MV-4-11 (cell line): ENCODE measurements at regions not wholly inside any gene's neighbourhood (a gene's known extent, or its start where the extent isn't known, plus 50 kb on each side); places are given as distances from the start of the nearest gene placed in this dataset.
"Not testable (repeated sequence)": the region's sequence is repeated elsewhere in the genome, so short reads cannot be mapped to it uniquely, and the experiment has no call there.

Experiments used
- DNase-seq: peaks from one replicate; lab custom pipeline; 2025; lab: John Stamatoyannopoulos, UW

DNA sequence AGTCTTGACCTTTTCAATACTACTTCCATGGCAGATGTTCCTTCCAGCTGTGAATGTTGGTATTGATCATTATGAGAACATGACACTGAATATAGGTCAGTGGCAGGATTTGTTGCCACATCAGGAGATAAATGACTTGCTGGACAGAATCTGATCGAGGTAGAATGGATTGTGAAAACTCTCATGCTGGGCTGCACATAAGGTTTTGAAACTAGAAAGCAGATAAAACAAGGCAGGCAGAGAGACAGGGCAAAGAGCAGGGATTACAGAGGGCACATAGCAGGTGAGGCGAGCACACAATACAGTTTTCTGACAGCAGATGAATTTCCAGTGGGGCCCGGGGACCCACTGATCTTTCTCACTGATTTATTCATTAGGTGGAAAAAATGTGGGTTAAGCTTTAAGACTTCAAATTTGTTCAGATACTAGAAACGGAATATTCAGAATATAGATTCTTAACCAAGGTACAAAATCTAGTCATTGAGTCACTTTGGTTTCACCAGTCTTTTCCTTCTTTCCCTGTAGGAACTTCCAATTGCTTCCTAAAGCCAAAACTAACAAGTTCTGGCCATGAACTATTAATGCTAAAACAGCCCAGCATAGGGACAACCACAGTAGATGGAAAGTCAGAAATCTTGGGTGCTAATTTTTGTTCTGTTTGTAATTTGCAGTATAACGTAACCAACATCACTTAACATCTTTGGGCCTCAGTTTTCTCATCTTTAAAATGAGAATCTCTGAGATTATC, 296.0 kb upstream of the PTBP2 start:
- DNase-seq: no peak

DNA sequence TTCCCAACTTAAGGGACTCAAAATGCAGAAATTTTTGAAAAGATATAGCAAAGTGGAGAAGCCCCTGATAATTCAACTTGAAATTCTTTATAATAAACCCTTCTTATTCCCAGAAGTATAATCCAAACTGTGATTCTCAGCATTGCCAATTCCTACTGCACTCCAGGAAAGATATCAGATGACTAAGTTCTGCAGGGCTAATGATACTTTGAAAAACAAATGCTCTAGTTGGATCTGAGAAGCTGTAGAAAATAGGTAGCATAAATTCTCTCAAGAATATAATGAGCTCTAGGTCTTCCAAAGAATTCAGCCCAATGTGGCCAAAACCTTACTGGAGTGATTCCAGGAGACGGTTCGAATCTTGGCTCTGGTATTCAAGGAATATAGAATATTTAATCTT, 294.0 kb upstream of the PTBP2 start:
- no peak for DNase-seq

DNA sequence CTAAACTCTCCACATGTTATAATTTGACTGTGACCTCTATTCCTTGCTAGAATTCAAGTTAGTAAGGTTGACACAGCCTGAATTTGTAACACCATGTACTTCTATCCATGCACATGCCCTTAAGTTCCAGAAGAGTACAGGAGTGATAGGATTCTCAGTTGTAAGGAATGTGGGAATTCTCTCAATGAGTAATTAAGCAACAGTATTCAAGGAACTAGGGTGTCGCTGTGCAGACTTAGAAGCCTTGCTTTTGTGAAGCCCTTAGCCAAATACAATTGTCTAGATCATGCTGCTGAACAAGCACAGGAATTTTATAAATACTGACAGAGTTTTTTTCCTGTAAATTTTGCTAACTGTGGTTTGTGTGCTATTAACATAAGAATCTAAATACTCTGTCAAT, 276.3 kb upstream of the PTBP2 start:
- DNase-seq: no peak

DNA sequence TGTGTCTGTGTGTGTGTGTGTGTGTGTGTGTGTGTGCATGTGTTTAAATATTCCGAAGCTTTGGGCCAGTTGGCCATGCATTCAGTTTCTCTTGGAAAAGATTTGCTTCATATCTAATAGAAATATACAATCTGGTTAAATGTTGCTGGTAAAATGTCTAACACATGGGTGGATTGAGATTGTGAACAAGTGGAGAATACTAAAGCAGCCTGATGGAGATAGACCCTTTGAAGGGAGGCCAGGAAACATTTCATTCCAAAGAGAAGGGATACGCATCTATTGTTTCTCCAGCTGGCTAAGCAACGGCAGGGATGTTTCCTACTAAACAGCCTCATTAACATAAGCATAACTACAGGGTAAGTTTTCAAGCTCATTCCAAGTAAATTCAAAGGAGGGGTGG, 257.5 kb upstream of the PTBP2 start:
- DNase-seq: no peak

DNA sequence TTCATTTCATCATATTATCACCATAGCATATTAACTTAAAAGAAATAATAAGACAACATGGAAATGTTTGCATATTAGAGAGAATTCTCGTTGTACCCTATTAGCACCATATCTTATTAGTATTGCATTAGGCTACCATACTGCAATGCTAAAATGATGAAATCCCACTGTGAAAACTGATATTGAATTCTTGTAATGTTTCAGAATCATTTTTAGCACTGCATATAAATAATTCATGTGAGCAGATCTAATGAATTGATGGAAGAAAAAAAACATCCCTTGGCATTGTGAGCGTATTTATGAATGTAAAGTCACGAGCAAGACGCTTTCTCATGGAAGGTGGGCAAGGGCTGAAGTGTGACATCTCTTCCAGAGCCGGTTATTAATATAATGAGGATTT, 257.1 kb upstream of the PTBP2 start:
- DNase-seq: no peak

DNA sequence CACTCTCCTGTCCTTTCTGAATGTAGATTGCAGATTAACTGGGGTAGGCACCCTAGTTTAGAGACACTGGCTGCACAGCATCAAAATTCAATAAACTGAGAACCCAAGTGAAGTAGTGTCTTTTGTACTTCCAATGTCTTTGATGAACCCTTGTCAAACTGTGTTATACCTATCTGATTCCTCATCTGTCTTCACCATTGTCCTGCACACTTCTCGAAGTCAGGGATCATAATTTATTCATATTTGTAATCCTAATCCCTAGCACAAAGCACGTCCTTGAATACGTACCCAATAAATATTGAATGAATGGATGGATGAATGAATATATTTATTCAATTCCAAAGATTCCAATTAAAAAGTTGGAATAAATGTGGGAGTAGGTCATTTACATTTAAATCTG, 256.6 kb upstream of the PTBP2 start:
- DNase-seq: no peak

DNA sequence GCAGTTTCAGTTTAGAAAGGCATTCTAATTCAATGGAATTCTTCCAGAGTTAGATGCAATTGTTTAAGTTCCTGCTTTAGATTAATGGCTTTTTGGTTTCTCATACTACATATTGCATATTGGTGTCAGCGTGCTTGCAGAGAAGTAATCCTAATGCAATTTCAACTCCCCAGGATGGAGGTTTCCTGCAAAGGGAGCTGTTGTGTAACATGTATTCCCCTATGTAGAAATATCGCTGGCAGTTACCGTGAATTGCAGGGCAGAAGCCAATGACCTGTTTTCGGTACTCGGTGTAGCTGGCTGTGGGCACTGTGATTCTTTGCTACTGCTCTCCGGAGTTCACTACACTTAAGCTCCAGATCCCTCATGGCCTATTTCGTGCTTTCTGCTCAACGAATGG, 256.1 kb upstream of the PTBP2 start:
- peak; percentile 91 for DNase-seq

DNA sequence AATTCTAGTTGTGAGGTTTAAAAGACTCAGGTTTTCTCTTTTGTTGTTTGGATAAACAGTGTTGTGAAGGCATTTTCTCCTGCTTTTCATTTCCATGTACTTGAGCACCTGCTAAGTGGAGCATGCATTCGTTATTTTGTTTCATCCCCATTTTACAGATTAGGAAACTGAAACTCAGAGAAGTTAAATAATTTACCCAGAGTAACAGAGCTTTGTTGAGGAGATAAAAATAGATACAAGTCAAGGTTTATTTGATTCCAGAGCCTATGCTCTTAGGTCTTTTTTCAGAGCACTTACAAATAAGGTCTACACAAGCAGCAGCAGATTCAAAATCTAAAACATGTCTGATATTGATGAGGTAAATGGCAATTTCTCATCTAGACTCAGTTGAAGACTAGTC, 254.7 kb upstream of the PTBP2 start:
- DNase-seq: no peak

DNA sequence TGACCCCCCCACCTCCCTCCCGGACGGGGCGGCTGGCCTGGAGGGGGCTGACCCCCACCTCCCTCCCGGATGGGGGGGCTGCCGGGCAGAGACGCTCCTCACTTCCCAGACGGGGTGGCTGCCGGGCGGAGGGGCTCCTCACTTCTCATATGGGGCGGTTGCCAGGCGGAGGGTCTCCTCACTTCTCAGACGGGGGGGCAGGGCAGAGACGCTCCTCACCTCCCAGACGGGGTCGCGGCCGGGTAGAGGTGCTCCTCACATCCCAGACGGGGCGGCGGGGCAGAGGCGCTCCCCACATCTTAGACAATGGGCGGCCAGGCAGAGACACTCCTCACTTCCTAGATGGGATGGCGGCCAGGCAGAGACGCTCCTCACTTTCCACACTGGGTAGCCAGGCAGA, 251.9 kb upstream of the PTBP2 start:
- not testable (repeated sequence) for DNase-seq

DNA sequence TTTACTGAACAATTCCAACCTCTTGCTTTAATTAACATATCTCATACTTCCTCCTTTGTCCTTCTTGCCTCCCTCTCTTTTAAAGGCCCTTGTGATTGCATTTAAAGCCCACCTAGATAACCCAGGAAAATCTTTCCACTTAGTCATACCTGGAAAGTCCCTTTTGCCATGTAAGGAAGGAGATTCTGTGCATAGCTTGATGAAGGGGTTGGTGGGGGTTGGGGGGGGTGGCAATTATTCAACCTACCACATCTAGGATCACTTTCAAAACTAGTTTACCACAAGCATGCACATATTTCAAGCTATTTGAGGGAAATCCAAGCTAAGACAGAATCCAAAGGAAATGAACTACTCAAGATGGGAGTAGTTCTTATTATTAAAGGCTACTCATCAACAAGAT, 249.1 kb upstream of the PTBP2 start:
- DNase-seq: no peak

DNA sequence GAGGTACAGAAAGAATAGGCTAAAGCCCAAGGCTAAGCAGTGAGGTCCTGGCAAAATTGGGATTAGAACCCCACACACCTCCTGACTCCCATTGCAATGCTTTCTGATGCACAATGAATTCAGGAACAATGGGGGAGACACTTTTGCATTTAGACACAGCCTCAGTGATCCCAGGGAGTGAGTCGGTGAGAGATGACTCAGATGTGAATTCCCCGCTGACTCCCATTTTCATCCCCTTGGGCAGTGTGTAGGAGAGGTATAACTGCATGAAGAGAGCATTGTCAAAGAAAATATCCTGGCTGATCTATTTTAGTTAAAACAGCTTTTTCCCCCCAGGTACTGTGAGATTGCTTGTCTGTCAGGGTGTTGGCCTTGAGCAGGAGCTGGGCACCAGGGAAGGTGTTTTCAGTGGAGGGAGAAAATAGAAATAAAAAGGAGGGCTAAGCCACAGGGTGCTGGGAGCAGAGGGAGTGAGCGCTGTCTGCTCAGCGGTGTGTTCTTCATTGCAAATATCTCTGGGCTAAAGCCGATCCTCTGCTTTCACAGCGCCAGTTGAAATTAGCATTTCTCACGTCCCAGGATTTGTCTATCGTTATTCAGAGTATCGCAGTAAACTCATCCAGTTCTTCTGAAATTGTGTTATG, 247.7 kb upstream of the PTBP2 start:
- no peak for DNase-seq

DNA sequence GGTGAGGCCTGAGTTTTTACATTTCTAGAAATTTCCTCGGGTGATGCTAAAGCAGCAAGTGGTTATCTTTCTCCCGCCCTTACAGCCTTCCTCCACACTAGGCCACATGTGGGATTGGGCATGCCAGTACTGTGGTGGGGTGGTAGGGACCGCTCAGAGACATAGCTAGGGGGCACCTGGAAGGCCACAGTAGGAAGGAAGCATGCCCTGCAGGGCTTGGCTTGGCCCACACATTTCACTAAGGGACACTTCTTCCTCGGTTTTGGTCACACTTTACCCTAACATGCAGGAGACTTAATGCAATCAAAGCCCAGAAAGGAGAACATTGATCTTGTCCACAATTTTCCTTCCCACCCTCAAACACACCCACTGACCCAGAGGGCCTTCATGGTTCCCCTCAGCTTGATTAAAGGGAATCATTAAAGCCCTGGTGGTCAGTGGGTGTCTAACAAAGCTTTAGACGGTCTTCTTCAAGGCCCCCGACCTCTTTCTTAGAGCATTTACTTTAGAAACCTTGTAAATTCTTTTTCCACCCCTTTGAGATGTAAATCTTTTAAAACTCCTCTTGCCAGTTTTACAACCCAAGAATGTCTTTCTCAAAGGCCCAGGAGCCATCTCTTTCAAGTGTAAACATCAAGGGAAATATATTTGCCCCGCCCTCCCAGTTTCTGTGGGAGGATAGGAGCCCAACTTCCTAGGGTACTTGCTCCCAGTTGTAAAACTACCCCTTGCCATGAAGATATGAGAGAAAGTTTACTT, 246.4 kb upstream of the PTBP2 start:
- no peak for DNase-seq

DNA sequence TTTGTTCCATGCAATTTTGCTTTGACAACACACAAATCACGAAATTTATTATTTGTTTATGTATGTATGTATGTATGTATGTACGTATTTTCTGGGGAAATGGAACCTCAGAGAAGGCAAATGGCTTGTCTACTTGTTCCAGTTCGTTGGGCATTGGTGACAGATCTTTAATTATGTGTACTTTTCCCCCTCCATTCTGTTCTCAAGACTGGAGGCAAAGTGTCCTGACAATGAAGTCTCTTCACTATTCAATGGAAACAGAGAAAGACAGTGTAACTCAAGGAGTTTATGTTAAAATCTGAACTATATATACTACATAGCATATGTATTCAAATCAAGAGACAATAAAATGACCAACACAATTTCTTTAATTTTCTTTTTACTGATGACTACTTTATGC, 245.7 kb upstream of the PTBP2 start:
- DNase-seq: no peak

DNA sequence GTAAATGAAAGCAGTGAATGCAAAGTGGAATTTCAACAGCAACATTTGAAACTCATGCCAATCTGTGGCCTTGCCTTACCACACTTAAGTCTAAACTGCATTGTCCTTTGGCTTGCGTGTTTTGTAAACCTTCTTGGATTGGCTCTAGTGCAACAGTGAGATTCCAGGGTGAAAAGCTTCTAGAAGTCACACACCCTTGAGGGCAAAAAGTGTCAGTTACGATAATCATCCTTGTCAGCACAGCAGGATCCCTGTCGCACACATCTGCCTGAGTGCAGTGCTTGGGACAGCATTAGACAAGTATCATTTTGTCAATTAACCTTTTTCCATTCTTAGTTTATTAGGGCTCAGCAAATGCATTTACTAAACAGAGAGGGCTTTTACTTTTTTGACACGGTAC, 243.4 kb upstream of the PTBP2 start:
- DNase-seq: no peak

DNA sequence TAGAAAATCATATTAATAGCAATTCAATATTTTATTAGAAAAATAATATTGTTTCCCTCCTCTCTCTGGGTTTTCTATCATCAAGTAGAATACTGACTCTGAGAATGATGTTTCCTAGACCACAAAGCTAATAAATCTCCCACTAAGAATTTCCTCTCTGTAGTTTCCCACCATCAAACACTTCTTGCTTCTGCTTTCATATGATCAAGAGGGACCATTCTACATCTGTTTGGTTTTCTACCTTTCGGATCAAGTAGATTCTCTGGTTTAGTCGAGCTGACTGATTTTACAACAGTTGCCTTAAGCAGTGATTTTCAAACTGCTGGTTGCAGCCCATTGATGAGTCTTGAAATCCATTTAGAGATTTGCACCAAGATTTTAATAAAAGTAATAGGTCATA, 240.2 kb upstream of the PTBP2 start:
- peak; percentile 20 for DNase-seq

DNA sequence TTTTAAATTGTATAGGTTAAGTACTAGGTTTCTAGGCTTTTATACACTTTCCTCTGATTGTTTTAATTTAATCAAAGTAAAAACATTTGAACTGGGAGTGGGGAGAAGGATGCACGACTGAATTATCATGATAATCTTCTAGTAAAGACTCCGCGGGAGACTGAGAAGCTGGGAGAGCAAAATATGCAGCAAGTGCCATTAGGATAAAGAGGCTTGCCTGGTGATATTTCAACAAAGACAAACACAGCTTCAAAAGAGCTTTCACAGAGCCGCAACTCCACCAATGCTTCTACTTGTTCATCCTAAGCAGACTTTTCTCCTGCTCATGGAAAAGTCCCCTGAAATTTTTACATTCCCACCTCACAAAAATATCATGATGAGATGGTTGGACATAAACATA, 239.0 kb upstream of the PTBP2 start:
- no peak for DNase-seq

DNA sequence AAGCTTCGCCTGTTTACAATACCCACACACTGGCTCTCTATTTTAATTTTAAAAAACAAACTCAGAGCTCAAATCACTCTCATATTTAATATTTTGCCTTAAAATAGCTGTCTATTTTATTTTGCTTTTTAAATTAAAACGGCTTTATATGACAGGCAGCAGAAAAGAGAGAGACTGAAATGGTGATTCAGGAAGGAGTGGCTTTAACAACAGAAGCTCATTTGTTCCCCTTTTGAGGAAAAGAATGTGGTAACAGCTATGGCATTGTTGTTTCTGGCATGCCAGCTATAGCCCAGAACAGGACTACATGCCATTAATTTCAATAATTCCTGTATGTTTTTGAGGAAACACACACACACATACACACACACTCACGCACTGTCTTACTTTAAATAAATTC, 234.2 kb upstream of the PTBP2 start:
- DNase-seq: peak; percentile 51

DNA sequence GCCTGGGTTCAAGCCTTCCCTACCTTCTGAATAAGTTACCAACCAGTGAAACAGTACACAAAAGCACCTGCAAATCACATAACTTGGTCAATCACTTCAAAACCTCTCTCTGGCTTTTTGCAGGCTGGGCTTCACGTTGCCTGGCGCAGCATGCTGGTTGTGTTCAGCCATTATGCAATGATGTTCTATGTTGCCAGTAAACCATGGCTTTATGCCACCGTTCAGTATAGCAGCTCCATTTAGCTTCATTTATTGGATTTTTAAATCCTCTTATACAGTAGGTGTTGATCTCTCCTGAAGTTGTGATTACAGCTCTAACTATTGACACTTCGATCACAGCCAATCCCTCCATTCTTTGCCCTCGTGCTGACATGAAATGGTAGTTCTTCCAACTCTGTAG, 233.6 kb upstream of the PTBP2 start:
- DNase-seq: no peak

DNA sequence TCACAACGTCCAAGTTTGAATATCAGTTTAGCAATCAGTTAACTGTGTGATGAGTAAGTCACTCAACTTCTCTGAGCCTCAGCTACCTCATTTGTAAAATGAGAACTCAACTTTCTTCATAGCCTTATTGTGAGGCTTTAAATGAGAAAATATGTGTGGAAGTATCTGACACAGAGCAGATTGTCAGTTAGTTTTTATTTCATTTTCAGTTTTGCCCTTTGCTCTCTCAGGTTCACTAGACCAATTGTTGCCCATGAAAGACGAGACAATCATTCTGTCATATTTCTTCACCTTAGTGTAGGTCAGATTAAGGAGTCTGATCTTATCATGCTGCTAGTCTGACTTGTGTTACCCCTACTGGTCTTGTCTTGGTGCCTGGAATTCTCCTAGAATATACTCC, 232.8 kb upstream of the PTBP2 start:
- no peak for DNase-seq

DNA sequence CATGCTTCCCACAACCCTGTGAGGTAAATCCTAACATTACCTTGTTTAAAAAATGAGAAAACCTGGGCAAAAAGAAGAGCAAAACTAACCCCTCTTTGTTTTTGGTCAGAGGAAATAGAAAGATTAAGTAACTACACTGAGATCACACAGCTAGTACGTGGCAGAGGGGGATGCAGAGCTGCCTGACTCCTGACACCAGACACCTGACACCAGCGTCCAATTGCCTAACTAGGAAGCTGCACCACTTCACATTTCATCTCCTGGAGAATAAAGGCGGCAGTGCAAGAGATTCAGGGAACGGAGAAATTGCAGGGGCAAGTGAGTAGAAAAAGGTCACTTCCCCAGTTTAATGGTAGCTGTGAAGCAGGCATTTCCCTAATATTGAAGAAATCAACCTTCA, 229.3 kb upstream of the PTBP2 start:
- no peak for DNase-seq

DNA sequence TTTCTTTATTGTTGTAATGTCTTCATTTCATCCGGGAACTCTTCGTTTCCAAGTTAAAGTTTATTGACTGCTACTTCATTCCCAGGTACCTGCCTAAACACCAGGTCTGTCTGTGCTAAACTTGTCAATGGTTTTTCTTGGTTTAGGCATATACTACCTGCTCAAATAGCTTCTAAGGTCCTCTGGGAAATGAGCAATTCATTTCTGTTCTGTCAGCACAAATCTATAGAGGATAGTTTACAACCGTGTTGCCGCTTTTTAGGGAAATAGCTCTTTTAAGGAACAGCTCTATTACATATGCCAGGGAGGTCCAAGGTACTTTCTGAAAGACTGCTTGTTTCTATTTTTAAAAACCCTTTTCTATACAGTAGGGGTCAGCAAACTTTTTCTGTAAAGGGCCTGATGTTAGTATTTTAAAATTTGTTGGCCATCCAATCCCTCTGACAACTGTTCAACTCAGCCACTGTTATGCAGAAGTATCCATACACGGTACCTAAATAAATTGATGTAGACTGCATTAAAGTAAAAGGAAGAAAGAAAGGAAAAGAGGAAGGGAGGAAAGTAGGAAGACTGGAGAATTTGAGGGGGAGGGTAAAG, 222.7 kb upstream of the PTBP2 start:
- no peak for DNase-seq

DNA sequence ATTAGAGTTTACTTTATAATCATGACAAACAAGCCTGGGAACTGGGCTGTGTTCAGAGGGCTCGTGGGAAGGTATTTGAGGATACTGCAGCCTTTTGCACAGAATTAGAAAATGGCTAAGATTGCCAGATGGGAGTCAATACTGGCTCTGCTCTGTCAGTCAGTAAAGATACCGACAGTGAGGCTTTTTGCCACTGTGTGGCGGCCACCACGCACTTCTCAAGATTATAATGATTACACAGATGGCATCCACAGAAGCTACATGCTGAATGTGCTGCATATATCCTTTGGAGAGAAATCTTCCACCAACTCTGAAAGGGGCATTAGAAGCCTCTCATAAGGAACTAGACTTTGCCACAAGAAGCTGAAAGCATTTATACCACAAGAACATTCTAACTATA, 213.4 kb upstream of the PTBP2 start:
- DNase-seq: peak; percentile 35

DNA sequence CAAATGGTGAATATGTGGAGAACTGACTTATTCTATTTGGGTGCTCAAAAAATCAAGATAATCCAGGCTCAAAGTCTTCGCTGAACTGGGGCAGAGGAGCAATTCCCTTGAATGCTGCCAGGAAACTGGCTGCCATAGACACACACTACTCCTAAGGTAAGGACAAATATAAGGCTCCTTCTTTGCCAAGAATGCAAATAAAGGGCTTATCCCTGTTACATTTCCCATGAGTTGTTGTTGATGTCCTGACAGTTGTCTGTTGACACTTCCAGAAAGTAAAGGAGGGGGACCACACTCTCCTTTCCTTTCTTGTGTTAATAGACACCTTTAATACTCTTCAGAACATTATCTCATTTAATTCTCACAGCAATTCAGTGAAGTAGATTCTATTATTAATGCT, 212.2 kb upstream of the PTBP2 start:
- DNase-seq: no peak
